ENCODE measurements at regions not wholly inside any gene's neighbourhood (a gene's known extent, or its start where the extent isn't known, plus 50 kb on each side); places are given as distances from the start of the nearest gene placed in this dataset.

DNA sequence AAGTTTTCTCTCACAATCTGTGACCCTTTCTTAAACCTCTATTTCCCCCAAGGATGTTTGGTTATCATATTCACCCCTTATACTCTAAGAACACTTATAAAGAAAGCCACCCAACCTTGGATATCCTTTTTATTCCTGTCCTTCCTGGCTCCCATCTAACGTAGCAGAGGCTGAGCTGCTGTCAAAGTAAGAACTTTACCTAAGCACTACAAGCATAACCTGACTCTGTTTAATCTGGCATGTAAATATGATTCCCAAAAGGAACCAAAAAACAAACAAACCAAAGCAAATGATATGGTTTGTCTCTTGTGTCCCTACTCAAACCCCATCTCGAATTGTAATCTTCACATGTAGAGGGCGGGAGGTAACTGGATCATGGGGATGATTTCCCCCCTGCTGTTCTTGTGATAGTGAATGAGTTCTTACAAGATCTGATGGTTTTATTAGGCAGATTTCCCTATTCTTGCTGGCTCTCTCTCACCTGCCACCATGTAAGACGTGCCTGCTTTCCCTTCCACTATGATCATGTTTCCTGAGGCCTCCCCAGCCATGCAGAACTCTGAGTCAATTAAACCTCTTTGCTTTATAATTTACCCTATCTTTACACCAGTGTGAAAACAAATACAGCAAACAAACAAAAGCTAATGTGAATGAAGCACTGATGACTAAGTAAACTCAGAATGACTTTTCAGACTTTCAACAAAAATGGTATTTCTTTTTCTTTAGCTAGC lies 72.7 kb upstream of the SPOPL start:
- TF ChIP-seq, protein P1, sequence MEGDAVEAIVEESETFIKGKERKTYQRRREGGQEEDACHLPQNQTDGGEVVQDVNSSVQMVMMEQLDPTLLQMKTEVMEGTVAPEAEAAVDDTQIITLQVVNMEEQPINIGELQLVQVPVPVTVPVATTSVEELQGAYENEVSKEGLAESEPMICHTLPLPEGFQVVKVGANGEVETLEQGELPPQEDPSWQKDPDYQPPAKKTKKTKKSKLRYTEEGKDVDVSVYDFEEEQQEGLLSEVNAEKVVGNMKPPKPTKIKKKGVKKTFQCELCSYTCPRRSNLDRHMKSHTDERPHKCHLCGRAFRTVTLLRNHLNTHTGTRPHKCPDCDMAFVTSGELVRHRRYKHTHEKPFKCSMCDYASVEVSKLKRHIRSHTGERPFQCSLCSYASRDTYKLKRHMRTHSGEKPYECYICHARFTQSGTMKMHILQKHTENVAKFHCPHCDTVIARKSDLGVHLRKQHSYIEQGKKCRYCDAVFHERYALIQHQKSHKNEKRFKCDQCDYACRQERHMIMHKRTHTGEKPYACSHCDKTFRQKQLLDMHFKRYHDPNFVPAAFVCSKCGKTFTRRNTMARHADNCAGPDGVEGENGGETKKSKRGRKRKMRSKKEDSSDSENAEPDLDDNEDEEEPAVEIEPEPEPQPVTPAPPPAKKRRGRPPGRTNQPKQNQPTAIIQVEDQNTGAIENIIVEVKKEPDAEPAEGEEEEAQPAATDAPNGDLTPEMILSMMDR (IDR thresholded peaks at IDR 0.05; ENCODE audit: borderline replicate concordance, extremely low read depth, insufficient read depth), result no peak
- Histone ChIP-seq H3K4me3 (ENCODE audit: low read length in 3 of 3) (no peak overlapping the region), H3K36me3 (ENCODE audit: control insufficient read depth in 2 of 3, insufficient read depth in 3 of 3, low read length in 3 of 3) (no peaks in the 10 kb centered on the region), H3K27ac (ENCODE audit: low read depth in 2 of 2, low read length in 2 of 2) (no peak overlapping the region), H3K4me1 (ENCODE audit: control insufficient read depth in 2 of 3, insufficient read depth in 2 of 3, low read depth in 1 of 3, low read length in 3 of 3) (no peaks in the 10 kb centered on the region), H3K9ac (ENCODE audit: low read length in 3 of 3) (no peak overlapping the region), H3K9me3 (ENCODE audit: control insufficient read depth in 2 of 3, insufficient read depth in 1 of 3, low read length in 3 of 3) (peaks cover 0 to 5% (median 0%) of the 10 kb centered on the region in 3 donors), H3K27me3 (ENCODE audit: control insufficient read depth, insufficient read depth, low read length) (no peaks in the 10 kb centered on the region)
- FAIRE-seq (no peak), DNase-seq (no peak)
- intact Hi-C loops (cut with DNase I), result no loop called here

DNA sequence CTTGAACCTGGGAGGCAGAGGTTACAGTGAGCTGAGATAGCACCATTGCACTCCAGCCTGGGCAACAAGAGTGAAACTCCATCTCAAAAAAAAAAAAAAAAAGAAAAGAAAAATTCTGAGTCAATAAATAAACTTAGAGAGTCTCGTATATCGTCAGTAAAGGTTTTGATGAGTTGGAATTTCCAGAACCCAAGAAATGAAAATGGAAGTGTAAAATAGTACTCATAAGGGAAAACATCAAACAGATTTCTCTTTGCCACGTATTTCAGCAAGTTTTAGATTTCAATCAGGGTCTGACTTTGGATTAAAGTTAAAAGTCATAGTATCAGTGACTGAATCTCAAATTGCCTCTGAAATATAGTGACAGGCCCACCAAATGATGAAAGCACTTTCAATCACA lies 71.4 kb upstream of the SPOPL start:
- no peak overlapping the region for H3K4me3 ChIP-seq (ENCODE audit: low read length in 3 of 3)
- no peaks in the 10 kb centered on the region for H3K36me3 ChIP-seq (ENCODE audit: control insufficient read depth in 2 of 3, insufficient read depth in 3 of 3, low read length in 3 of 3)
- no peak overlapping the region for H3K27ac ChIP-seq (ENCODE audit: low read depth in 2 of 2, low read length in 2 of 2)
- H3K9ac ChIP-seq (ENCODE audit: low read length in 3 of 3), result no peak overlapping the region
- intact Hi-C loops (cut with DNase I), result no loop called here
- H3K9me3 ChIP-seq (ENCODE audit: control insufficient read depth in 2 of 3, insufficient read depth in 1 of 3, low read length in 3 of 3), result peaks cover 0 to 5% (median 0%) of the 10 kb centered on the region in 3 donors
- TF ChIP-seq, protein P1 (IDR thresholded peaks at IDR 0.05; ENCODE audit: borderline replicate concordance, extremely low read depth, insufficient read depth), result no peak
- no peaks in the 10 kb centered on the region for H3K27me3 ChIP-seq (ENCODE audit: control insufficient read depth, insufficient read depth, low read length)
- DNase-seq, result no peak
- FAIRE-seq, result no peak
- no peaks in the 10 kb centered on the region for H3K4me1 ChIP-seq (ENCODE audit: control insufficient read depth in 2 of 3, insufficient read depth in 2 of 3, low read depth in 1 of 3, low read length in 3 of 3)

DNA sequence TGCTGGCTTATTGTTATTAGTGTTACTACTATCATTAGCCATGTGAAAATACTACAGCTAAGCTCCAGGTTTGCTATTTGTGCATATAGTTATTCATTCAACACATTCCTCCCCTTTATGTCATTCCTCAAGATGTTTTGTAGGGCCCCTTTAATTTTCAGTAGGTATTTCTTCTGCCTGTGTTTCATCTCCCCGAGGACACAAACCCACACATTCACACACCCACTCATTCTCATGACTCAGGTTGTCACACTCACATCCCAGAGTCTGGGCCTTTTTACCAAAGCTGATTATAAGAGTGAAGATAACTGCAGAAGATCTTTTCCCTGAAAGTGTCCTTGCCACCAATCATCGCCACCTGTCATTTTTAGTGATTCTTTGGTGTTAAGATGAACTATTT lies 68.6 kb upstream of the SPOPL start:
- no peak for DNase-seq
- Histone ChIP-seq H3K27me3 (ENCODE audit: control insufficient read depth, insufficient read depth, low read length) (no peaks in the 10 kb centered on the region), H3K4me3 (ENCODE audit: low read length in 3 of 3) (no peak overlapping the region), H3K4me1 (ENCODE audit: control insufficient read depth in 2 of 3, insufficient read depth in 2 of 3, low read depth in 1 of 3, low read length in 3 of 3) (no peaks in the 10 kb centered on the region), H3K27ac (ENCODE audit: low read depth in 2 of 2, low read length in 2 of 2) (no peak overlapping the region), H3K9ac (ENCODE audit: low read length in 3 of 3) (no peak overlapping the region), H3K9me3 (ENCODE audit: control insufficient read depth in 2 of 3, insufficient read depth in 1 of 3, low read length in 3 of 3) (no peaks in the 10 kb centered on the region), H3K36me3 (ENCODE audit: control insufficient read depth in 2 of 3, insufficient read depth in 3 of 3, low read length in 3 of 3) (no peaks in the 10 kb centered on the region)
- intact Hi-C loops (cut with DNase I), result no loop called here
- no peak for FAIRE-seq
- TF ChIP-seq, protein P1 (IDR thresholded peaks at IDR 0.05; ENCODE audit: borderline replicate concordance, extremely low read depth, insufficient read depth), result no peak
